H1 (cell line): ENCODE measurements at regions not wholly inside any gene's neighbourhood (a gene's known extent, or its start where the extent isn't known, plus 50 kb on each side); places are given as distances from the start of the nearest gene placed in this dataset.
A peak's percentile ranks its signal among the peaks of the same experiment; 100 is the strongest.

Experiments
- CTCF ChIA-PET: fragments of 300-600 bp; sonication (Branson Sonifier 250); formaldehyde crosslinking; loops from one replicate; lab custom pipeline; 2021; ENCODE audit not compliant: partially characterized antibody; lab: Charles Lee
- POLR2A ChIA-PET: fragments of 300-600 bp; sonication (Branson Sonifier 250); formaldehyde crosslinking; loops from one replicate; lab custom pipeline; 2021; ENCODE audit warnings: inconsistent platforms; ENCODE audit not compliant: partially characterized antibody; lab: Charles Lee
- DNase-seq, 2 experiments: peaks; one replicate each; pipeline versions ENCODE4 v3.0.0 to v3.0.0-alpha.2; 2010 to 2022; ENCODE audit warnings: low spot score in 2 of 2, low read depth in 1 of 2, mixed read lengths in 1 of 2
- FAIRE-seq: peaks from 2 replicates; lab custom pipeline; 2011; peaks lifted over from hg19 to GRCh38; lab: Jason Lieb, UNC
- H2AFZ ChIP-seq: 2 replicates; pipeline ENCODE4 v1.8.1; 2012; ENCODE audit warnings: low read length, inconsistent platforms
- H2AK5ac ChIP-seq: 2 replicates; pipeline ENCODE4 v1.6.1; 2013; ENCODE audit warnings: low read depth, low read length
- H2BK120ac ChIP-seq: replicated peaks from 2 replicates; pipeline ENCODE3; 2013; ENCODE audit warnings: low read depth, low read length, inconsistent platforms
- H2BK12ac ChIP-seq: 2 replicates; pipeline ENCODE4 v1.6.1; 2013; ENCODE audit warnings: low read depth, low read length
- H2BK15ac ChIP-seq: 2 replicates; pipeline ENCODE4 v1.6.1; 2013; ENCODE audit warnings: low read length
- H2BK20ac ChIP-seq: 2 replicates; pipeline ENCODE4 v1.6.1; 2013; ENCODE audit warnings: low read length
- H2BK5ac ChIP-seq: 2 replicates; pipeline ENCODE4 v1.6.1; 2013; ENCODE audit warnings: low read depth, low read length
- H3K14ac ChIP-seq: 2 replicates; pipeline ENCODE4 v1.6.1; 2013; ENCODE audit warnings: inconsistent platforms; ENCODE audit not compliant: insufficient read length
- H3K18ac ChIP-seq: 2 replicates; pipeline ENCODE4 v1.6.1; 2013; ENCODE audit warnings: low read length; ENCODE audit errors: extremely low read depth
- H3K23ac ChIP-seq: 2 replicates; pipeline ENCODE4 v1.6.1; 2013; ENCODE audit warnings: inconsistent platforms; ENCODE audit not compliant: insufficient read length
- H3K23me2 ChIP-seq: 2 replicates; pipeline ENCODE4 v1.6.1; 2013; ENCODE audit warnings: low read depth, low read length
- H3K27ac ChIP-seq: 2 replicates; pipeline ENCODE4 v1.6.1; 2011; ENCODE audit warnings: low read depth, low read length, inconsistent platforms
- H3K27me3 ChIP-seq, 4 experiments: replicated peaks in 1 of 4; 1 replicate in 1 of 4; 2 replicates in 3 of 4; pipeline versions ENCODE4 v1.6.1 to v1.8.1; 2011 to 2013; ENCODE audit warnings: low read length in 3 of 4, mild to moderate bottlenecking in 3 of 4, inconsistent platforms in 2 of 4, mixed read lengths in 2 of 4, moderate library complexity in 1 of 4; ENCODE audit not compliant: control insufficient read depth in 3 of 4, insufficient read depth in 3 of 4; ENCODE audit errors: extremely low read depth in 1 of 4
- H3K36me3 ChIP-seq, 4 experiments: 2 replicates each; pipeline versions ENCODE4 v1.6.1 to v1.8.1; 2011 to 2013; ENCODE audit warnings: mild to moderate bottlenecking in 4 of 4, low read length in 3 of 4, moderate library complexity in 2 of 4, control low read depth in 1 of 4, inconsistent platforms in 1 of 4; ENCODE audit not compliant: insufficient read depth in 4 of 4, control insufficient read depth in 2 of 4
- H3K4ac ChIP-seq: replicated peaks from 2 replicates; pipeline ENCODE3; 2013; ENCODE audit warnings: low read length, low read depth, mixed read lengths, inconsistent platforms; ENCODE audit not compliant: insufficient read length
- H3K4me1 ChIP-seq, 4 experiments: replicated peaks in 1 of 4; 1 replicate in 1 of 4; 2 replicates in 3 of 4; pipeline versions ENCODE4 v1.6.1 to v1.8.1; 2011 to 2013; ENCODE audit warnings: low read length in 3 of 4, inconsistent platforms in 2 of 4, mixed read lengths in 1 of 4; ENCODE audit not compliant: insufficient read depth in 4 of 4, control insufficient read depth in 3 of 4
- H3K4me2 ChIP-seq, 2 experiments: 2 replicates each; pipeline versions ENCODE4 v1.6.1 to v1.8.1; 2011 to 2013; ENCODE audit warnings: low read depth in 2 of 2, low read length in 2 of 2, control low read depth in 1 of 2, inconsistent platforms in 1 of 2, mild to moderate bottlenecking in 1 of 2; ENCODE audit not compliant: insufficient read depth in 1 of 2
- H3K4me3 ChIP-seq, 4 experiments: fragments of 200-600, 300-600 bp in 1 of 4; sonication (generic), shearing (Covaris generic), sonication (Bioruptor Twin) in 1 of 4; 2 replicates each; pipeline versions ENCODE4 v1.5.1 to v1.8.1; 2011 to 2016; ENCODE audit warnings: low read length in 4 of 4, low read depth in 3 of 4, control low read depth in 2 of 4, inconsistent platforms in 2 of 4, mild to moderate bottlenecking in 2 of 4, mixed read lengths in 1 of 4, moderate library complexity in 1 of 4; ENCODE audit not compliant: insufficient read depth in 2 of 4; ENCODE audit errors: extremely low read depth in 1 of 4
- H3K56ac ChIP-seq: replicated peaks from 2 replicates; pipeline ENCODE3; 2013; ENCODE audit warnings: low read depth, mild to moderate bottlenecking, mixed read lengths, low read length, inconsistent platforms; ENCODE audit not compliant: insufficient read length
- H3K79me1 ChIP-seq: 2 replicates; pipeline ENCODE4 v1.6.1; 2013; ENCODE audit warnings: low read depth, low read length, control low read depth
- H3K79me2 ChIP-seq, 2 experiments: 2 replicates each; pipeline versions ENCODE4 v1.6.1 to v1.8.1; 2012 to 2013; ENCODE audit warnings: low read length in 2 of 2, mild to moderate bottlenecking in 2 of 2, inconsistent platforms in 1 of 2; ENCODE audit not compliant: insufficient read depth in 2 of 2, control insufficient read depth in 1 of 2
- H3K9ac ChIP-seq, 4 experiments: replicated peaks in 1 of 4; 1 replicate in 1 of 4; 2 replicates in 3 of 4; pipeline versions ENCODE4 v1.6.1 to v1.8.1; 2011 to 2013; ENCODE audit warnings: low read depth in 3 of 4, low read length in 3 of 4, control low read depth in 2 of 4, mild to moderate bottlenecking in 2 of 4, moderate library complexity in 2 of 4, inconsistent platforms in 1 of 4; ENCODE audit errors: extremely low read depth in 1 of 4
- H3K9me3 ChIP-seq, 2 experiments: 2 replicates each; pipeline versions ENCODE4 v1.6.1 to v1.8.1; 2012 to 2013; ENCODE audit warnings: mild to moderate bottlenecking in 2 of 2, moderate library complexity in 2 of 2, control low read depth in 1 of 2, inconsistent platforms in 1 of 2, low read depth in 1 of 2, low read length in 1 of 2, mixed read lengths in 1 of 2; ENCODE audit not compliant: insufficient read depth in 2 of 2
- H4K20me1 ChIP-seq, 2 experiments: replicated peaks in 1 of 2; 2 replicates each; pipeline versions ENCODE3 to v1.8.1; 2011 to 2013; ENCODE audit warnings: inconsistent platforms in 2 of 2, low read length in 2 of 2, mild to moderate bottlenecking in 1 of 2; ENCODE audit not compliant: insufficient read depth in 2 of 2, control insufficient read depth in 1 of 2
- H4K5ac ChIP-seq: 2 replicates; pipeline ENCODE4 v1.6.1; 2013; ENCODE audit warnings: low read length, low read depth, mixed read lengths, inconsistent platforms; ENCODE audit not compliant: insufficient read length
- H4K8ac ChIP-seq: 2 replicates; pipeline ENCODE4 v1.8.0; 2013; ENCODE audit warnings: mild to moderate bottlenecking, moderate library complexity, low read length, inconsistent platforms; ENCODE audit not compliant: insufficient read depth; ENCODE audit errors: extremely low read depth
- H4K91ac ChIP-seq: replicated peaks from 2 replicates; pipeline ENCODE3; 2013; ENCODE audit warnings: low read length, mixed read lengths, inconsistent platforms; ENCODE audit not compliant: insufficient read length
- HDAC2 ChIP-seq, 2 experiments: fragments of 300-600 bp in 1 of 2; sonication (generic) in 1 of 2; IDR thresholded peaks; 2 replicates each; pipeline ENCODE4 v1.6.1; 2011 to 2012; ENCODE audit warnings: low read depth in 2 of 2, low read length in 2 of 2, mild to moderate bottlenecking in 2 of 2, moderate library complexity in 2 of 2, borderline replicate concordance in 1 of 2, inconsistent platforms in 1 of 2
- HDAC6 ChIP-seq: IDR thresholded peaks from one replicate; pipeline ENCODE4 v1.7.1; 2012; ENCODE audit warnings: low read depth, mild to moderate bottlenecking, inconsistent platforms, low read length, moderate library complexity
- KDM4A ChIP-seq: IDR thresholded peaks from one replicate; pipeline ENCODE4 v1.7.1; 2012; ENCODE audit warnings: low read depth, mild to moderate bottlenecking, moderate library complexity, low read length, inconsistent platforms; ENCODE audit not compliant: severe bottlenecking
- MAFK ChIP-seq: IDR thresholded peaks from 2 replicates; pipeline ENCODE4 v1.6.1; 2012; ENCODE audit warnings: low read depth, mild to moderate bottlenecking, improper control_type of control experiment, low read length
- RAD21 ChIP-seq, 2 experiments: IDR thresholded peaks in 1 of 2; conservative IDR thresholded peaks in 1 of 2; 2 replicates each; pipeline ENCODE4 v1.6.1; 2011; ENCODE audit warnings: low read depth in 2 of 2, low read length in 2 of 2, improper control_type of control experiment in 1 of 2, inconsistent platforms in 1 of 2, mild to moderate bottlenecking in 1 of 2, moderate library complexity in 1 of 2
- RBBP5 ChIP-seq: IDR thresholded peaks from 2 replicates; pipeline ENCODE4 v1.7.1; 2012; ENCODE audit warnings: low read depth, mild to moderate bottlenecking, inconsistent platforms, low read length, moderate library complexity, borderline replicate concordance
- RXRA ChIP-seq: IDR thresholded peaks from 2 replicates; pipeline ENCODE4 v1.6.1; 2011; ENCODE audit warnings: low read depth, mild to moderate bottlenecking, low read length, moderate library complexity; ENCODE audit not compliant: insufficient read depth
- SIRT6 ChIP-seq: IDR thresholded peaks from one replicate; pipeline ENCODE4 v1.7.1; 2012; ENCODE audit warnings: low read length, inconsistent platforms
- SRF ChIP-seq: IDR thresholded peaks from 2 replicates; pipeline ENCODE4 v1.6.1; 2011; ENCODE audit warnings: mild to moderate bottlenecking, low read depth, low read length, moderate library complexity
- TBP ChIP-seq: IDR thresholded peaks from 2 replicates; pipeline ENCODE4 v1.6.1; 2011; ENCODE audit warnings: low read depth, low read length, improper control_type of control experiment
- TEAD4 ChIP-seq: IDR thresholded peaks from 2 replicates; pipeline ENCODE4 v1.6.1; 2012; ENCODE audit warnings: low read depth, low read length, inconsistent platforms, mixed read lengths
- USF2 ChIP-seq: IDR thresholded peaks from 2 replicates; pipeline ENCODE4 v1.6.1; 2011; ENCODE audit warnings: low read length, improper control_type of control experiment
- YY1 ChIP-seq: IDR thresholded peaks from 2 replicates; pipeline ENCODE4 v1.6.1; 2011; ENCODE audit warnings: low read depth, mild to moderate bottlenecking, low read length
- WGBS, 2 experiments: shearing (Covaris generic) in 1 of 2; methylation state at CpG; one replicate each; pipeline versions ENCODE4 v1.1.6 to v1.1.7; 2013 to 2015; ENCODE audit warnings: low lambda C conversion rate in 2 of 2, mixed read lengths in 2 of 2, inconsistent platforms in 1 of 2, low coverage in 1 of 2, missing lambda C conversion rate in 1 of 2; ENCODE audit not compliant: insufficient replicate concordance in 2 of 2, insufficient coverage in 1 of 2, insufficient read length in 1 of 2; ENCODE audit errors: extremely low coverage in 1 of 2, missing lambda C conversion rate in 1 of 2; 5-methylcytosine and 5-hydroxymethylcytosine counted together

- no peak overlapping the region for H3K4ac ChIP-seq
- peaks cover 0 to 7% (median 2%) of the 10 kb centered on the region in 4 experiments; a peak in 1 of 7 replicates for H3K4me1 ChIP-seq
- no peak overlapping the region for H3K9ac ChIP-seq
- H3K9me3 ChIP-seq = no peaks in the 10 kb centered on the region
- no peaks in the 10 kb centered on the region for H3K36me3 ChIP-seq
- H2AFZ ChIP-seq = no peak overlapping the region
- H2BK15ac ChIP-seq = no peak overlapping the region
- no peak overlapping the region for H2BK5ac ChIP-seq
- no peak overlapping the region for H2AK5ac ChIP-seq
- DNase-seq (no peak), FAIRE-seq (no peak)
- H2BK20ac ChIP-seq = 0 out of 2 replicates have a peak overlapping the region, but pooled peaks have one; percentile 77
- peak overlapping the region; percentile 4 for H4K5ac ChIP-seq
- POLR2A ChIA-PET = no interaction called here
- H3K23me2 ChIP-seq = no peaks in the 10 kb centered on the region
- no peak overlapping the region for H3K23ac ChIP-seq
- H3K27me3 ChIP-seq = no peaks in the 10 kb centered on the region
- H2BK120ac ChIP-seq = peak overlapping the region; percentile 14
- H3K14ac ChIP-seq = no peak overlapping the region
- CTCF ChIA-PET = interaction anchor here (1.1 kb wide), 1 partner anchor 22 kb away, joined by 3 read pairs; no protein-coding TSS in a partner anchor
- H3K79me1 ChIP-seq = no peaks in the 10 kb centered on the region
- H3K18ac ChIP-seq = no peak overlapping the region
- H4K20me1 ChIP-seq = no peaks in the 10 kb centered on the region
- no peak overlapping the region for H3K56ac ChIP-seq
- WGBS, 2 experiments = 89% methylated on average over 5 of the region's 5 CpGs; no CpG with 5 or more reads in 1 of the 2 experiments
- no peak overlapping the region for H4K8ac ChIP-seq
- peak overlapping the region; percentile 51; the same call in 1 of the 2 replicates for H2BK12ac ChIP-seq
- no peak overlapping the region for H3K27ac ChIP-seq
- no peaks in the 10 kb centered on the region for H3K79me2 ChIP-seq
- no peak overlapping the region for H3K4me3 ChIP-seq
- no peak overlapping the region for H4K91ac ChIP-seq
- no peak overlapping the region for H3K4me2 ChIP-seq
- TF ChIP-seq TEAD4 (no peak), MAFK (no peak), RAD21 (IDR thresholded peaks at IDR 0.05 in 1 of 2, conservative IDR thresholded peaks at IDR 0.05 in 1 of 2; ENCODE audit: low read depth in 2 of 2, low read length in 2 of 2) (no peak), USF2 (no peak), HDAC2 (IDR thresholded peaks at IDR 0.05; ENCODE audit: borderline replicate concordance in 1 of 2, low read depth in 2 of 2, low read length in 2 of 2) (no peak), TBP (no peak), SIRT6 (no peak), SRF (no peak), YY1 (no peak), KDM4A (no peak), HDAC6 (no peak), RBBP5 (no peak), RXRA (no peak)
These were observed 241.9 kb downstream of the CD83 start for GRCh38 chr6:14359438-14359837.
